GM19023 (cell line): ENCODE measurements at regions not wholly inside any gene's neighbourhood (a gene's known extent, or its start where the extent isn't known, plus 50 kb on each side); places are given as distances from the start of the nearest gene placed in this dataset.

ENCODE experiments used
- ATAC-seq: cut with Tn5 transposase; IDR thresholded peaks from one replicate; pipeline ENCODE4 v1.9.1; 2021; ENCODE audit warnings: mild to moderate bottlenecking, moderate library complexity; ENCODE audit not compliant: unreplicated experiment

- no peak for ATAC-seq
Measured at GRCh38 chr10:29141761-29142160, 147.1 kb upstream of the LYZL1 start.

GRCh38 chr10:29142516-29143314 is 146.2 kb upstream of the LYZL1 start:
- ATAC-seq, result no peak

- no peak for ATAC-seq
Measured at GRCh38 chr10:29144126-29144525, 144.7 kb upstream of the LYZL1 start.

GRCh38 chr10:29146311-29147100 is 142.4 kb upstream of the LYZL1 start:
- no peak for ATAC-seq

- no peak for ATAC-seq
Measured at GRCh38 chr10:29150010-29150409, 138.9 kb upstream of the LYZL1 start.

- no peak for ATAC-seq
Measured at GRCh38 chr10:29151005-29151404, 137.9 kb upstream of the LYZL1 start.

- ATAC-seq, result no peak
Measured at GRCh38 chr10:29157321-29157720, 131.5 kb upstream of the LYZL1 start.

- no peak for ATAC-seq
Measured at GRCh38 chr10:29158066-29158465, 130.8 kb upstream of the LYZL1 start.

GRCh38 chr10:29160150-29160617 is 128.7 kb upstream of the LYZL1 start:
- ATAC-seq, result no peak

GRCh38 chr10:29163746-29164145 is 125.1 kb upstream of the LYZL1 start:
- no peak for ATAC-seq

GRCh38 chr10:29166713-29167112 is 122.2 kb upstream of the LYZL1 start:
- no peak for ATAC-seq

- ATAC-seq, result no peak
Measured at GRCh38 chr10:29169021-29169420, 119.8 kb upstream of the LYZL1 start.

- no peak for ATAC-seq
Measured at GRCh38 chr10:29171717-29172116, 117.2 kb upstream of the LYZL1 start.

- ATAC-seq, result no peak
Measured at GRCh38 chr10:29174389-29174788, 114.5 kb upstream of the LYZL1 start.

- no peak for ATAC-seq
Measured at GRCh38 chr10:29176845-29177832, 111.7 kb upstream of the LYZL1 start.

GRCh38 chr10:29181936-29182335 is 106.9 kb upstream of the LYZL1 start:
- no peak for ATAC-seq

- no peak for ATAC-seq
Measured at GRCh38 chr10:29183301-29183945, 105.4 kb upstream of the LYZL1 start.

- ATAC-seq, result no peak
Measured at GRCh38 chr10:29184205-29185000, 104.5 kb upstream of the LYZL1 start.

- ATAC-seq, result no peak
Measured at GRCh38 chr10:29185050-29185449, 103.8 kb upstream of the LYZL1 start.

- ATAC-seq, result no peak
Measured at GRCh38 chr10:29186221-29186620, 102.6 kb upstream of the LYZL1 start.
